ENCODE measurements at regions not wholly inside any gene's neighbourhood (a gene's known extent, or its start where the extent isn't known, plus 50 kb on each side); places are given as distances from the start of the nearest gene placed in this dataset.
"Not testable (repeated sequence)": the region's sequence is repeated elsewhere in the genome, so short reads cannot be mapped to it uniquely, and the experiment has no call there.

DNA sequence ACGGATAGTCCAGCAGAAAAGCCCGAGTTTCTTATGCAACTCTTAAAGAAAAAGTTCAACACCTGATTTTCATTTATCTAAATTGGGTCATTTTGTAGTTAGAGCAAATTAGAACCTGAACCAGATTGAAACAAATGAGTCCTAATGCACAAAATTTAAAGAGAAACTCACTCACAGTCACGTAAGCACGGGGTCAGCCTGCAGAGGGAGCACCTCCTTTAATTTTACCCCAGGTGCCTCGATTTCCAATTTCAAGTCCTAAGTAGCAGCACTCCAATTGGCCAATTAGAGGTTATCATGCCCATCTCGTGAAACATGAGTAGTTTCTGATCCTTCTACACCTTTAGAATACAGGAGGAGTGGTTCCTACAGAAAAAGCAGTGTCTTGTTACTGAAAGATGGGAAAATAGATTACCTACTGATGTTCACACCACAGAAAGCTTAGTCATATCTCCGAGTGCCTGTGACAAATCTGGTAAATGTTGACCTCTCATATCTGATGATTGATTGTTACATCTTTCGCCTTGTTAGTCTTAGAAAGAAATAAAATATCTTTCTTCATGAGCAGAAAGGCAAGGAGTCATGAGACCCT is 1929.8 kb upstream of the LRRTM1 start:
- DNase-seq (ENCODE audit: low spot score), result no peak

DNA sequence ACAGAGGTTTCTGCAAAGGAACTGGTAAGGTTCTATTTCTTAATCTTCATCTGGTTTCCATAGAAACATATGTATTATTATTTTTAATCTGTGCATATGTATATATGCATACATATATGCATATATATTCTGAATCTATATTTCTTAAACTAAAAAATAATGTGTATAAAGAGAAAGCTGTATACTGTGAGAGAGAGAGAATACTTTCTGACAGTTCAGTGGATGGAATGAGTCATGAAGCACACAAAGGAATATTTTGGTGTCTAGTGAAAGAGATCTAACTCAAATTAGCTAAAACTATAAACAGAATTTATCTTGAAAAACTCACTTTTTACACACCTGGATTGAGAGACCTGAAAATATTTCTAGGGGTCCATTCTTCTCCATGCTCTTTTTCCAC is 1929.3 kb upstream of the LRRTM1 start:
- no peak for DNase-seq (ENCODE audit: low spot score)

DNA sequence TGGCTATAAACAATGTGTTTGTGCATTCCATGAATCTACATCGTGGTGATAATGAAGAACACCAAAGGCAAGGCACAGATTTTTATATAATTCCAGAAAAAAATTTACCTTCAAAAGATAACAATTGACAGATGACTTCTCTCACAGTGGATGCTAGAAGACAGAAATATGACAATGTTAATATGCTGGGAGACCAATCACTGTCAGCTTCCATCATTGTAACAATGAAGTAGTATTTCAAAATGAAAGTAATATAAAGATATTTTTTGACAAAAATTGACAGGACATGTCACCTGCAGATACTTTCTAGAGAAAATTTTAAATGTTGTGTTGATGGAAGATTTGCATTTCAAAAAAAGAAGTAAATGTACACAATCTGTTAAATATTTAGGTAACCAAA is 1925.9 kb upstream of the LRRTM1 start:
- no peak for DNase-seq (ENCODE audit: low spot score)

DNA sequence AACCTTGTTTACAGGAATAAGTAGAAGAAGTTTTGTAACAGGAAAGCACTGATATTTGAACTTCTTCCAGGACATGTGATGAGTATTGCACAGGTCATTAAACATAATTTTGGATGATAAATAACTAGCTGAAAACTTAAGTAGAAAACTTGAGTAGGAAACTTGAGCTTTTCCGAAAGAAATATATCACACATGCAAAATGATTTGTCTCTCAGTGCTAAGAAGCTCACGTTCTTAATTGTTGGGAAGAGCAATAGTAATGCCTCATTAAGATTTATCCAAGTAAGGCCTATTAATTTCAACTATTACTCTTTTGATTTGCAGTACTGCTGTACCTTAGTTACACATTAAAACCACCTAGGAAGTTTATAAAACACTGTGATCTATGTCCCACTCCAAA is 1921.9 kb upstream of the LRRTM1 start:
- no peak for DNase-seq (ENCODE audit: low spot score)

DNA sequence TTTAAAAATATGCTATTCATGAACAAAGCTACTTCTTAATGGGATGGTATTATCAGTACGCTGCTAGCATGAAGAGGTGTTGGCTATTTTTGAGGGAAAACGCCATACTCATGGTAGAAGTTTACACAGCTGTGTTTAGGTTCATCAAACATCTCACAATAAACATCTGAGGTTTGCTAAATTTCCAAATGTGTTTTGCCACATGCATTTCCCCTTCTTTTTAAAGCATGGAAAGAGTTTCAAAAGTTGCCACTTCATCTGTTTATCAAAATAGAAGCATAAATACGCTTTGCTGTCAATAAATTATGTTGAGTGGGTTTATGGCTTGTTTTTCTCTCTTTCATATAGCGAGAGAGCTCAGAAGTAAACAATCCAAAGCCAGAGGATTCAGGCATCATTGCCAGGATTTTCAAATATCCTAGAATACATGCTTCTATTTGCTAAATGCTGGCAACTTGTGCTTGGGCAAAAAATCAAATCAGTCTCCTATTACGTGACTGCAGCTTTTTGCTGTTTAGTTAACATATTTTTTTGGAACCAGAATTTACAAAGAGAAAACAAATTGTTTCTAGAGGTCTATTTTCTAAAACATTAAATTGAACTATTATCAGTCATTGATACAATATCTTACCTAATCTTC is 1919.9 kb upstream of the LRRTM1 start:
- DNase-seq (ENCODE audit: low spot score), result no peak

DNA sequence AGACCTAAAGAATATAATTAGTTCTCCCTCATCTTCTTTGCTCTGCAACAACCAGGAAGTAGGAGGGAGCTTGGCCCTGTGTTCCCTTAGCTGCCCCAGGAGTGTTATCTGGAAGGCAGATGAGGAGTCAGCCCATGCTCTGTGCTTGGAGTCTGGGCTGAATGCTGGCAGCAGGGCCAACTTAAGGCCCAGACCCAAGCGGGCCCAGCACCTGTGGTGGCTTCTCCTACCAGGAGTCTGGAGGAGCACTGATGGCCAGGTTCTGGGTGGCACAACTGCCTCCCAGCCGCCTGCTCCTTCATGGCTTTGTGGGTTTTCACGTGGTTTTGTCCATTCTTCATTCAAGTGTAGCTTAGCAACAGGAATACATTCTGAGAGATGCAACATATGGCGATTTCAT is 1910.7 kb upstream of the LRRTM1 start:
- no peak for DNase-seq (ENCODE audit: low spot score)

DNA sequence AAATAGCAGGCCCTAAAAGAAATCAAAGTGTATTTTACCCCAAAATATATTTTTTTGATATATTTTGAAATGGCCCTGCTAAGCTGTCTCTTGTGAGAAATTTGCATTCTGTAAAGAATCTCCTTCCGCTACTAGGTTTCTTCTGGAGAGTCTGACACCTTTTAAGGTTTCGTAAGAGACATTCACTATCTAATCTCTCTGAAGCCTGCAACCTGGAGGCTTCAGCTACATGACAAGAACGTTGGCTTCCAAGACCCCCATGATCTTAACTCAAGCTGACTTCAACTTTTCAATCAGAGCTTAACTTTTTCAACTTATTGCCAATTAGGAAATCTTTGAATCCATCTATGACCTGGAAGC is 1894.9 kb upstream of the LRRTM1 start:
- DNase-seq (ENCODE audit: low spot score), result no peak

DNA sequence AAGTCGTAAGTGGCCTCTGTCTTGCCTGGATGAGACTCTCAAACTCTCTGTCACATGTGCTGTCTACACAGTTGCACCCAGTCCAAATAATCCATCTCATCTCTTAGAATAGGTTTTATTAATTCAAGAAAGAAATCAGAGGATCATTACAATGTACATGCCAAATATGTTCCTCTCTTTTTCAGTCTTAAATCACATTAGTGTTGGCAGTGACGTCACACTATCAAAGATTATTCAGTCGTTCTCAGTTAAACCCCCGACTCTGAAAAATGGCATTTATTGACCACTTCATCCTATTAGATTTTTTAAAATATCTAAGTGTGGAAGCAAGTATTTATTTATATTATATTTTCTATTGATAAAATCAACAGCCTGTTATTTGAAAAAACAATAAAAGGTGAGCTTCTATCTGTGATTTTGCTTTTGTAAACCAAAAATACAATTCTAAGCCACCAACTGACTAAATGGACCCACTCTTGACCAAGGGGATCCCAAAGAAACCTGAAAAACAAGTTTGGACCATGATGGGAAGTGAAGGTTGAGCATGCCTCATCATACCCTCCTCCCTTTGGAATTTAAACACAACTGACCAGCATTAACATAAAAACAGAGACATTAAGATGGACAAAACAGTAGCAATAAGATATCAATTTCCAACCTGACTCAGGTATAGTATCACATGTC is 1894.4 kb upstream of the LRRTM1 start:
- no peak for DNase-seq (ENCODE audit: low spot score)

DNA sequence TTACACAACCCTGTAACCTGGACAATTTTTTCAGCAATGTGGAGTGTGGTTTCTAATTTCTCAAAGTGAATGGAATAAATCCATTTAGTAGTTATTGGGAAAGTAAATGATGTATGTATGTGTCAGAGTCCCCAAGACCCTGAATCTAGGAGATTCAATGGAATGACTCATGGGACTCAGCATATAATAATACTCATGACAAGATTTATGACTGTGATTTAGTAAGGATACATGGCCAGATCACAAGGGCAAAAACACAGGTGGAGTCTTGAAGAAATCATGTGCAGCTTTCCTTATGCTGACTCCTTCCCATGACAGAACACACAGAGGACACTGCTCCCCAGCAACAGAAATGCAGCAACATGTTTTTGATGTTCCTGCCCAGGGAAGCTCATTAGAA is 1877.7 kb upstream of the LRRTM1 start:
- no peak for DNase-seq (ENCODE audit: low spot score)

DNA sequence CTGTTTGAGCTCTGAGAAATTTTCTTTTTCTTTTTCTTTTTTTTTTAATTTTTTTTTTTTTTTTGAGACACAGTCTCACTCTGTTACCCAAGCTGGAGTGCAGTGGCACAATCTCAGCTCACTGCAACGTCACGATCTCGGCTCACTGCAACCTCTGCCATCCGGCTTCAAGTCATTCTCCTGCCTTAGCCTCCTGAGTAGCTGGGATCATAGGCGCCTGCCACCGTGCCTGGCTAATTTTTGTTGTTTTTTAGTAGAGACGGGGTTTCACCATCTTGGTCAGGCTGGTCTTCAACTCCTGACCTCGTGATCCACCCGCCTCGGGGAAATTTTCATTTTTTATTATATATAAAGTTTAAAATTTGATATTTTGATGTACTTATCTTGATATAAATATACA is 1870.7 kb upstream of the LRRTM1 start:
- DNase-seq (ENCODE audit: low spot score), result not testable (repeated sequence)

DNA sequence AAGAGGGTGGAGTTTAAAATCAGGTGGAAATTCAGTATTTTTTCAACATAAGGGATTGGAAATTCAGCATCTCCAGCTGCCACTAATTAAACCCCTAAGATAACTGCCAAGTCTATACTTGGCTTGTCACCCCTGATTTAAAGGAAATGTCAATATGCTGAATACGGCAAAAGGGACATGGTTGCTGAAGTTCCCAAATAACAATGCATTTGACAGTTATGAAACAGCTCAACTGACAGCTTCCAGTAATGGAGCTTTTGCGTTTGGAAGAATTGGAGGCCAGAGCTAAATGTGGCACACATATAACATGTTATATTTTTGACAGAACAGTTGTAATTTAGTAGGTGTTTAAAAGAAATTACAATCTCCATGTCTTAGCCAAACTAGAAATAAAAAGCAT is 1867.9 kb upstream of the LRRTM1 start:
- no peak for DNase-seq (ENCODE audit: low spot score)

DNA sequence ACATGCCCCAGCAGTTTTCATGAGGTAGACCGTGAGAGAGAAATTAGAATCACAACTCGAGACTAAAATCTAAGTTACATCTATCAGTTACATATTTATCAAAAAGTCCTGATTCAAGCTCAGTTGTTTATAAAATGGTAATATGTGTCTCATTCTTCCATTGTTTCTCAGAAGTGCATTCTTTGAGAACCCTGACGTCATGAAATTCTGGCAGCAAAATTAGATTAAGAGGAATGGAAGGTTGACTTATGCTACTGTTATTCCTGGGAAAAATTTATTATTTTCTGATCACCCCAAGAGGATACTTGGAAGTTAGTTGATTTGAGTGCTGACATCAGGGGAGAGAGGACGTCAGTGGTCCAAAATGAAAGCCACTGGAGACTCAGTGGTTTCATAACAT is 1864.8 kb upstream of the LRRTM1 start:
- DNase-seq (ENCODE audit: low spot score), result no peak

DNA sequence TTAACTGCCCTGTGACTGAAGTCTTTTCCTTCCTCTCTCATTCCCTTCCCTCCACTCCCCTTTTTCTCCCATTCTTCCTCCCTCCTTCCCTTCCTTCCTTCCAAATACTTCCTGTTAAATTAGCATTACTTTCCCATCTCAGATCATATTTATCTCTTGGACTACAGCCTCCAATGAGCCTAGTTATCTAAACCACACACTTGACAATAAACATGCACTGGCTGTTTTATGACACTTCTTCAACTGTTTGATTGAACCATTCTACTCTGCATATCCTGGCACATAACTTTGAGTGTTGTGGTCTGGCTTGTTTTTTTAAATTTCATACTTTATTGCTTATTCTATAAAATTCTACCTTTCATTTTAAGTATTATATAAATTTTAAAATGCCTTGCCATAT is 1860.8 kb upstream of the LRRTM1 start:
- DNase-seq (ENCODE audit: low spot score), result no peak

DNA sequence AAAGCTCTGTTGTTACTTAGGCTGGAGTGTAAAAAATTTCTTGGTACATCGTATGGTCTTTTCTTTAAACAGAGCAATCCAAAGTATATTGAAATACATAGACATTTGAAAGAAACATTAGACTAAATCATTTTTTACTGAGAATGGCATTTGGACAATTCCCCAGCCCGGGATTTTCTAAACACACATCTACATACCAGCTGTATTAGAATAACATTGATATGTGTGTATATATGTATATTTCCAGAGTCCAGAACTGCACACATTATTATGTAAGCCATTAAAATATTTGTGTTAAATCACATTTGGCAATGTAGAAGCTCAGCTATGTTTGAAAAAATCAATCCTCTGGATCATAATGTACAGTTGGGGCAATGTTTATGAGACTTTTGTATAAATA is 1853.6 kb upstream of the LRRTM1 start:
- no peak for DNase-seq (ENCODE audit: low spot score)

DNA sequence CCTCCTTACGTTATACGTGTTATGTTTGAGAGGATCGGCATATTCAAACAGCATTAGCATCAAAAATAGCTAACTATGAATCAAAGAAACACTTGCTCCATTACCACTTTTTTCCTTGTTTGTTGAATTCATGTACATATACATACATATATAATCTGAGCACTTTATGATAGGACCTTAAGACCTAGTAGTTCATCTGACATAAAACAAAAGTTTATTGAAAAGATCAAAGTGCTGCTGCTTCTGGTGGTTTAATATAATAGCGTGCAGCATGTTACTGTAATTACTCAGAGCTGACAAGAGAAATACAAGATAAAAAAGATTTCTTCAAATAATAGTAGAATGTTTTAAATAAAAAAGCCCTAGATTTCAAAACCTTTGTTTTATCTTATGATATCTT is 1850.9 kb upstream of the LRRTM1 start:
- no peak for DNase-seq (ENCODE audit: low spot score)

DNA sequence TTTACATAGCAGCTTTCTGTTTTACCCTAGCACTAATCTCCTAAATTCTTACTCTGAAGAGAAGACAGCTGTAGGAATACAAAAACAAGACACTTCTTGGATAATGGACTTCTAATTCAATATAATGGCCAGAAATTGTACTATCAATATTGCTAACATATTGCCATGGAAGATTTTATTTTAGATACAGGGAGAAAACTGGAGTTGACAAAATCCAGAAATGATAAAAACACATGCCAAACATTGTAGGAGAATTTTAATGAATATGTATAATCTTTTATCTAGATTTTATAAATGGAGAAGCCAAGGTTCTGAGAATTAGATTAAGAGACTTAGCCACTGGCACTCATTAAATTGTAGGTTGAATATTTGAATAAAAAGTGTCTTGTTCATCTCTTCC is 1838.8 kb upstream of the LRRTM1 start:
- DNase-seq (ENCODE audit: low spot score), result no peak

DNA sequence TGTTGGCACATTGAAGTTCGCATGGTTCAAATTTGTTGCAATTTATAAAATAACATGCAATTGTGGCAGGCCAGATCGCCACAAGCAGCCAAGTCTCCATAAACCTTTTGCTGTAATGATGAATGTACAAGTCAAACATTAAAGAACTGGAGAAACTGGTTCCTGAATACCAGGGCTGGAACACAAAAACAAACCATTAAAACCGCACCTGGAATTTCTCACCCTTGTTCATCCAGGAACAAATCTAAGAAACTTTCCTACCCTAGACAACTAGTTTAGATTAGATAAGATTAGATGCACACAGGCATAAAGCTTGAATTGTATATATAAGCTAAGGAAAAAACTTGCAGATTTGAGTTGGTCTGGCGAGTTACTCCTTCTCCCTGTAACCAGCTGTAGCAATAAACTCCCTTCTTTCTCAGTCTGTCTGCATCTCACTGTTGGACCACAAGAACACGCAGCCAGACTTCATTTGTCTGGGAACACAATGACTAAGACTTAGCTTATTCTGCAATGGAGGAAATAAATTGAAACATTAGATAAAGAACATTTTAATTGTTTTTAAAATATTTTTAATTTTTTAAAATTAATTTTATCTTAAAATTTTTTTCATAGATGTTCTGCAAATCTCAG is 1835.5 kb upstream of the LRRTM1 start:
- DNase-seq (ENCODE audit: low spot score), result no peak

DNA sequence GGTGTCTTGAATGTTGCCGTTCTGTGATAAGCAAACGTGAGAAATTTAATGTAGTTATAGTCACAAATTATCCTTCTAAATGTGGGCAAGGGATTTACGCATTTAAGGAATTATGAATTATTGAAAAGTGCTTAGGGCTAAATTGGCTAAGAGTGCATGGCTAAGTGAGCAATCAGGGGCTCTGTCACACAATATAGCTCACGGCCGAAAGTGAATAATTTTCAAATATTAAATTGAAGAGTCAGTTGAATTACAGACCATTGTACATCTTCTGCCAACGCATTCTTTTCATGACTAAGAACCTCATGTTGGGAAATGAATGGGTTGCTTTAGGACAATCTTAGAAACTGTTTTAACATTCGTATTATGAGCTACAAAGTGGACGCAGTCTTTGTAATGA is 1832.9 kb upstream of the LRRTM1 start:
- DNase-seq (ENCODE audit: low spot score), result no peak

DNA sequence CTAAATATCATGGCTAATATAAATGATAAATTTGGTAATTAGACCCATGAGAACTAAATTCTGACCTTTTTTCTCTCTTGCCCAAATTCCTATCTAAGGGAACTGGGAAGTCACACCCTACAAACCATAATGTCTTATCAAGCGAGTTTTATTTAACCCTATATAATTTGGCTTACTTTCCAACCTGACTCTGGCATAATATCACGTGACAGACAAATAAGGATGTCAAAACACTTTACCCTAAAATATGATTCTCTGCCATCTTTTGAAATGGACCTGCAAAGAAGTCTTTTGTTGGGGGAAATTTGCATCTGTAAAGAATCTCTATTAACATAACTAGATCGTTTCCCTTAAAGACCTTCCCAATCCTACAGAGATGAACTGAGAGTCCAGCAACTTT is 1823.5 kb upstream of the LRRTM1 start:
- no peak for DNase-seq (ENCODE audit: low spot score)

DNA sequence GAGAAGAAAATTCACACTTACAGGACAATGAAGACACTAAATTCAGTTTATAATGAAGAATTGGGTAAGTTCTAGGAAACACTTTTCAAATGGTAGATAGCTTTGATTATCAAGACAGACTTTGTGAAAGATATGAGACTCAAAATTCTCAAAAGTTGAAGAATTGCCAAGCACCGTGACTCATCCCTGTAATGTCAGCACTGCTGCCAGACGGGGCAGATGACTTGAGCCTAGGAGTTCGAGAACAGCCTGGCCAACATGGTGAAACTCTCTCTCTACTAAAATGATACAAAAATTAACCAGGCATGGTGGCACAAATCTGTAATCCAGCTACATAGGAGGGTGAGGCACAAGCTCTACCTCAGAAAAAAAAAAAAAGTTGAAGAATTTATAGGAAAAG is 1820.1 kb upstream of the LRRTM1 start:
- no peak for DNase-seq (ENCODE audit: low spot score)

DNA sequence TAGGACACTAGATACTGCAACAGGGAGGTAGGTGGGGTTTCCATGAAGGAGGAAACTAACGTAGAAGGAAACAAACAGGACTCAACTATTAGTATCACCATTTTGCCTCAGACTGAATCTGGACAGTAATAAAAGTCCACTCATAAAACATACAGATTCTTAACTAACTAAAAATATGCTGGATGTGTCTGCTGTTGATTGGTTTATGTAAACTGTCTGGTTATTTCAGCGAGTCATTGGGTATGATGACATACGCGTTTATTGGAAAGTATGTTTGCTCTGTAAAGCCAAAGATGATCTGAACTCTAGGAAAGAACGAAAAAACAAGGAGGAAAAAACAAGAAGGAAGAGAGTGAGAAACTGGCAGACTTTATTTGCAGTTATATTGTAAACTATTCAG is 1816.1 kb upstream of the LRRTM1 start:
- no peak for DNase-seq (ENCODE audit: low spot score)

DNA sequence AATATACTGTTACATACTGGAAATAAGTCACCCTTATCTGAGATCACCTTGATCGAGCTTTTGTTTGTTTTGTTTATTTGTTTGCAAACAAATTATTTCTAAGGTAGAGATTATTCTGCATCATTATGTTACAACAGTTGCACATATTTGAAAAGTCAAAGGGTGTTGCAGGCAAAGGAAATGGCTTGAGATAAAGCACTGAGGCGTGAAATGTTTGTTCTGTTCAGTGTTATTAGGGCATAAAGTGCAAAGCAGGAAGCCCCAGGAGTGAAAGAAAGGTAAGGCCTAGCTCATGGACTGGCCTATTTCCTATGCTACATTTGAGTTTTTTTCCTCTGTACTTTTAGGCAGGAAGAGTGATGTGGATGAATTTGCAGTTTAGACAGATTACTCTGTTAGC is 1815.6 kb upstream of the LRRTM1 start:
- DNase-seq (ENCODE audit: low spot score), result no peak

DNA sequence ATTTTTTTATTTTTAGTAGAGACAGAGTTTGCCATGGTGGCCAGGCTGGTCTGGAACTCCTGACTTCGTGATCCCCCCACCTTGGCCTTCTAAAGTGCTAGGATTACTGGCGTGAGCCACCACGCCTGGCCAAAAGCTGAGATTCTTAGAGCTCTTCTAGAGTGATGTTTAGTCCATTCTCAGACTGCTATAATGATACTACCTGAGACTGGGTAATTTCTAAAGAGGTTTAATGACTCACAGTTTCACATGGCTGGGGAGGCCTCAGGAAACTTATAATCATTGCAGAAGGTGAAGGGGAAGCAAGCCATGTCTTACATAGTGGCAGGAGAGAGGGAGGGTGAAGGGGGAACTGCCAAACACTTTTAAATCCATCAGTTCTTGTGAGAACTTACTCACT is 1804.9 kb upstream of the LRRTM1 start:
- DNase-seq (ENCODE audit: low spot score), result no peak

DNA sequence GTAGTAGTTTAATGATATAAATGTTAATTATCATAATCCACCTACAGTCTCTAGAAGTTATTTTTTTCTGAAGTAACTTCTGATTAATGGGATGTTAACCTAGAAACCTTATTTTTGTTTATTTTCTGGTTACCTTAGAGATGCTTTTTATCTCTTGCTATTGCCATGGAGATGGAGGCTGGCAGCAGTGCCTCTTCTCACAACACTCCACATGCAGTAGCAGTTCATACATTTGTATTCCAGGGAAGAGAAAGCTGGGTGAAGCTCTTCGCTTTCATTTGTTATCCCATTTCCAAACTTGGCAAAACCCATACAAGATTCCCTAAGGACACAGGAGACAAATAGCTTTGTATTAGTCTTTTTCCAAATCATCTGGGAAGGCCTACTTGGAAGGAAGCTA is 1794.1 kb upstream of the LRRTM1 start:
- DNase-seq (ENCODE audit: low spot score), result no peak

Measured in left forelimb (tissue), 1 donor.